ENCODE measurements at regions not wholly inside any gene's neighbourhood (a gene's known extent, or its start where the extent isn't known, plus 50 kb on each side); places are given as distances from the start of the nearest gene placed in this dataset.

- H3K56ac ChIP-seq (replicated peaks; ENCODE audit: insufficient read length, low read depth, low read length) = no peak overlapping the region
- no peaks in the 10 kb centered on the region for H3K4me1 ChIP-seq (replicated peaks in 1 of 4; ENCODE audit: control insufficient read depth in 3 of 4, insufficient read depth in 4 of 4, low read length in 3 of 4)
- no peaks in the 10 kb centered on the region for H3K79me2 ChIP-seq (ENCODE audit: control insufficient read depth in 1 of 2, insufficient read depth in 2 of 2, low read length in 2 of 2)
- no peak overlapping the region for H4K5ac ChIP-seq (ENCODE audit: insufficient read length, low read depth, low read length)
- H3K4me2 ChIP-seq (ENCODE audit: insufficient read depth in 1 of 2, low read depth in 2 of 2, low read length in 2 of 2) = no peak overlapping the region
- no peak for DNase-seq (ENCODE audit: low read depth in 1 of 2, low spot score in 2 of 2)
- no peaks in the 10 kb centered on the region for H3K9me3 ChIP-seq (ENCODE audit: insufficient read depth in 2 of 2, low read depth in 1 of 2, low read length in 1 of 2)
- no peaks in the 10 kb centered on the region; the same call in 1 of the 2 replicates for H3K23me2 ChIP-seq (ENCODE audit: low read depth, low read length)
- ChIA-PET POLR2A (ENCODE audit: partially characterized antibody) (no interaction called here), CTCF (ENCODE audit: partially characterized antibody) (interaction anchor here (1.0 kb wide), 1 partner anchor 13 kb away, joined by 3 read pairs; no protein-coding TSS in a partner anchor)
- no peak overlapping the region for H3K4ac ChIP-seq (replicated peaks; ENCODE audit: insufficient read length, low read depth, low read length)
- H3K18ac ChIP-seq (ENCODE audit: extremely low read depth, low read length) = no peak overlapping the region
- no peak overlapping the region for H3K14ac ChIP-seq (ENCODE audit: insufficient read length)
- WGBS, 2 experiments (ENCODE audit: extremely low coverage in 1 of 2, insufficient coverage in 1 of 2, insufficient read length in 1 of 2, insufficient replicate concordance in 2 of 2, low coverage in 1 of 2, low lambda C conversion rate in 2 of 2, missing lambda C conversion rate in 1 of 2) = 93% methylated on average over 8 of the region's 8 CpGs; no CpG with 5 or more reads in 1 of the 2 experiments
- no peak overlapping the region for H4K91ac ChIP-seq (replicated peaks; ENCODE audit: insufficient read length, low read length)
- no peaks in the 10 kb centered on the region for H3K36me3 ChIP-seq (ENCODE audit: control insufficient read depth in 2 of 4, insufficient read depth in 4 of 4, low read length in 3 of 4)
- no peak overlapping the region for H4K8ac ChIP-seq (ENCODE audit: extremely low read depth, insufficient read depth, low read length)
- H3K4me3 ChIP-seq (ENCODE audit: extremely low read depth in 1 of 4, insufficient read depth in 2 of 4, low read depth in 3 of 4, low read length in 4 of 4) = no peak overlapping the region
- no peak overlapping the region for H2AK5ac ChIP-seq (ENCODE audit: low read depth, low read length)
- H2BK12ac ChIP-seq (ENCODE audit: low read depth, low read length) = no peak overlapping the region
- H2BK5ac ChIP-seq (ENCODE audit: low read depth, low read length) = no peak overlapping the region
- TF ChIP-seq CTCF (IDR thresholded peaks at IDR 0.05; ENCODE audit: control extremely low read depth in 1 of 3, insufficient read depth in 1 of 3, low read depth in 1 of 3, low read length in 3 of 3) (peak in 1 of 3 experiments; percentile 27; a peak in 1 of 4 replicates), GTF2F1 (IDR thresholded peaks at IDR 0.05; ENCODE audit: borderline replicate concordance, low read depth, low read length) (no peak)
- H2AFZ ChIP-seq (ENCODE audit: low read length) = no peak overlapping the region
- H3K23ac ChIP-seq (ENCODE audit: insufficient read length) = no peak overlapping the region
- no peaks in the 10 kb centered on the region for H4K20me1 ChIP-seq (replicated peaks in 1 of 2; ENCODE audit: control insufficient read depth in 1 of 2, insufficient read depth in 2 of 2, low read length in 2 of 2)
- no peak overlapping the region for H3K27ac ChIP-seq (ENCODE audit: low read depth, low read length)
- no peak overlapping the region for H2BK120ac ChIP-seq (replicated peaks; ENCODE audit: low read depth, low read length)
- H2BK15ac ChIP-seq (ENCODE audit: low read length) = no peak overlapping the region
- no peak overlapping the region for H3K9ac ChIP-seq (replicated peaks in 1 of 4; ENCODE audit: extremely low read depth in 1 of 4, low read depth in 3 of 4, low read length in 3 of 4)
- no peak for FAIRE-seq
- no peaks in the 10 kb centered on the region for H3K79me1 ChIP-seq (ENCODE audit: low read depth, low read length)
- H3K27me3 ChIP-seq (replicated peaks in 1 of 4; ENCODE audit: control insufficient read depth in 3 of 4, extremely low read depth in 1 of 4, insufficient read depth in 3 of 4, low read length in 3 of 4) = no peaks in the 10 kb centered on the region
- H2BK20ac ChIP-seq (ENCODE audit: low read length) = no peak overlapping the region
Observed at GRCh38 chr18:40473221-40474029, 1481.6 kb upstream of the PIK3C3 start.

Data from H1 (cell line).